ENCODE measurements at regions not wholly inside any gene's neighbourhood (a gene's known extent, or its start where the extent isn't known, plus 50 kb on each side); places are given as distances from the start of the nearest gene placed in this dataset.

DNA sequence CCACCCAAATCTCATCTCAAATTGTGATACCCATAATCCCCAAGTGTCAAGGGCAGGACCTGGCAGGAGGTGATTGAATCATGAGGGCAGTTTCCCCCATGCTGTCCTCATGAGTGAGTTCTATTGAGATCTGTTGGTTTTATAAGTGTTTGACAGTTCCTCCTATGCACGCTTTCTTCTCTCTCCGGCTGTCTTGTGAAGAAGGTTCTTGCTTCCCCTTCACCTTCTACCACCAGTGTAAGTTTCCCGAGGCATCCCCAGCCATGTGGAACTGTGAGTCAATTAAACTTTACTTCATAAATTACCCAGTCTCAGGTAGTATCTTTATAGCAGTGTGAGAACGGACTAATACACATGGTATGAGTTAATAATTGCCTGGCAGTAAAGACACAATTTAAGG is 581.7 kb upstream of the AMOT start:
- Histone ChIP-seq H3K4me2 (ENCODE audit: low read length) (no peak overlapping the region), H3K9me3 (ENCODE audit: low read length) (no peaks in the 10 kb centered on the region), H2AFZ (ENCODE audit: low read depth, low read length) (no peak overlapping the region), H3K9ac (ENCODE audit: low read length) (no peak overlapping the region), H3F3A (ENCODE audit: insufficient read depth, low read length, poor library complexity, severe bottlenecking) (no peaks in the 10 kb centered on the region), H4K20me1 (ENCODE audit: insufficient read depth) (no peaks in the 10 kb centered on the region), H3K27me3 (ENCODE audit: insufficient read depth, low read depth, low read length) (no peaks in the 10 kb centered on the region), H3K79me2 (replicated peaks; ENCODE audit: insufficient read depth, low read length) (no peaks in the 10 kb centered on the region), H3K27ac (ENCODE audit: low read length) (no peak overlapping the region), H3K4me3 (ENCODE audit: low read length) (no peak overlapping the region), H3K9me2 (ENCODE audit: insufficient read depth, low read length) (no peaks in the 10 kb centered on the region), H3K36me3 (ENCODE audit: insufficient read depth, low read length) (no peaks in the 10 kb centered on the region)
- TF ChIP-seq EZH2 (IDR thresholded peaks at IDR 0.05; ENCODE audit: borderline replicate concordance, insufficient read depth, low read length, poor library complexity, severe bottlenecking) (no peak), POLR2AphosphoS5 (IDR thresholded peaks at IDR 0.05) (no peak)

DNA sequence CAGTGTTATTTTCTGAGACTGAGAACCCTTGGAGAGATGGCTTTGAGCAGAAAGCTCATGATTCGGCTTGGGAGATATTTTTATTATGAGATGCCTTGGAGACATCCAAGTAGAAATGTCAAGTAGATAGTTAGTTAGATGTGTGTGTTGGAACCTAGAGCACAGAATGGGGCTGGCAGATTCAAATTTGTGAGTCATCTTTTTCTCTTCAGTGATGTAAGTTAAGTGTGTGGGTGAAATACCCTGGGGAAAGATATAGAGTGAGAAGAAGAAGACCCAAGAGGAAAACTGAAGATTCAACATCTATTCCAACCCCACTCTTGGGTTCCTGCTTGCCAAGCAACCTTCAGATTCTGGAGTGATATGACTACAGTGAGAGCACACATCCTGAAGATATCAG is 580.8 kb upstream of the AMOT start:
- H3K27ac ChIP-seq (ENCODE audit: low read length) = no peak overlapping the region
- H3K4me3 ChIP-seq (ENCODE audit: low read length) = no peak overlapping the region
- no peak overlapping the region for H3K4me2 ChIP-seq (ENCODE audit: low read length)
- H3K9ac ChIP-seq (ENCODE audit: low read length) = no peak overlapping the region
- TF ChIP-seq RAD21 (conservative IDR thresholded peaks at IDR 0.05) = no peak
- no peak for TF ChIP-seq EZH2 (IDR thresholded peaks at IDR 0.05; ENCODE audit: borderline replicate concordance, insufficient read depth, low read length, poor library complexity, severe bottlenecking)
- TF ChIP-seq, protein P1, sequence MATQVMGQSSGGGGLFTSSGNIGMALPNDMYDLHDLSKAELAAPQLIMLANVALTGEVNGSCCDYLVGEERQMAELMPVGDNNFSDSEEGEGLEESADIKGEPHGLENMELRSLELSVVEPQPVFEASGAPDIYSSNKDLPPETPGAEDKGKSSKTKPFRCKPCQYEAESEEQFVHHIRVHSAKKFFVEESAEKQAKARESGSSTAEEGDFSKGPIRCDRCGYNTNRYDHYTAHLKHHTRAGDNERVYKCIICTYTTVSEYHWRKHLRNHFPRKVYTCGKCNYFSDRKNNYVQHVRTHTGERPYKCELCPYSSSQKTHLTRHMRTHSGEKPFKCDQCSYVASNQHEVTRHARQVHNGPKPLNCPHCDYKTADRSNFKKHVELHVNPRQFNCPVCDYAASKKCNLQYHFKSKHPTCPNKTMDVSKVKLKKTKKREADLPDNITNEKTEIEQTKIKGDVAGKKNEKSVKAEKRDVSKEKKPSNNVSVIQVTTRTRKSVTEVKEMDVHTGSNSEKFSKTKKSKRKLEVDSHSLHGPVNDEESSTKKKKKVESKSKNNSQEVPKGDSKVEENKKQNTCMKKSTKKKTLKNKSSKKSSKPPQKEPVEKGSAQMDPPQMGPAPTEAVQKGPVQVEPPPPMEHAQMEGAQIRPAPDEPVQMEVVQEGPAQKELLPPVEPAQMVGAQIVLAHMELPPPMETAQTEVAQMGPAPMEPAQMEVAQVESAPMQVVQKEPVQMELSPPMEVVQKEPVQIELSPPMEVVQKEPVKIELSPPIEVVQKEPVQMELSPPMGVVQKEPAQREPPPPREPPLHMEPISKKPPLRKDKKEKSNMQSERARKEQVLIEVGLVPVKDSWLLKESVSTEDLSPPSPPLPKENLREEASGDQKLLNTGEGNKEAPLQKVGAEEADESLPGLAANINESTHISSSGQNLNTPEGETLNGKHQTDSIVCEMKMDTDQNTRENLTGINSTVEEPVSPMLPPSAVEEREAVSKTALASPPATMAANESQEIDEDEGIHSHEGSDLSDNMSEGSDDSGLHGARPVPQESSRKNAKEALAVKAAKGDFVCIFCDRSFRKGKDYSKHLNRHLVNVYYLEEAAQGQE (IDR thresholded peaks at IDR 0.05; ENCODE audit: borderline replicate concordance) = no peak
- TF ChIP-seq, protein P2, sequence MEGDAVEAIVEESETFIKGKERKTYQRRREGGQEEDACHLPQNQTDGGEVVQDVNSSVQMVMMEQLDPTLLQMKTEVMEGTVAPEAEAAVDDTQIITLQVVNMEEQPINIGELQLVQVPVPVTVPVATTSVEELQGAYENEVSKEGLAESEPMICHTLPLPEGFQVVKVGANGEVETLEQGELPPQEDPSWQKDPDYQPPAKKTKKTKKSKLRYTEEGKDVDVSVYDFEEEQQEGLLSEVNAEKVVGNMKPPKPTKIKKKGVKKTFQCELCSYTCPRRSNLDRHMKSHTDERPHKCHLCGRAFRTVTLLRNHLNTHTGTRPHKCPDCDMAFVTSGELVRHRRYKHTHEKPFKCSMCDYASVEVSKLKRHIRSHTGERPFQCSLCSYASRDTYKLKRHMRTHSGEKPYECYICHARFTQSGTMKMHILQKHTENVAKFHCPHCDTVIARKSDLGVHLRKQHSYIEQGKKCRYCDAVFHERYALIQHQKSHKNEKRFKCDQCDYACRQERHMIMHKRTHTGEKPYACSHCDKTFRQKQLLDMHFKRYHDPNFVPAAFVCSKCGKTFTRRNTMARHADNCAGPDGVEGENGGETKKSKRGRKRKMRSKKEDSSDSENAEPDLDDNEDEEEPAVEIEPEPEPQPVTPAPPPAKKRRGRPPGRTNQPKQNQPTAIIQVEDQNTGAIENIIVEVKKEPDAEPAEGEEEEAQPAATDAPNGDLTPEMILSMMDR (IDR thresholded peaks at IDR 0.05; ENCODE audit: poor library complexity, severe bottlenecking) = no peak
- TF ChIP-seq TAF1 (IDR thresholded peaks at IDR 0.05; ENCODE audit: low read depth) = no peak
- no peak for TF ChIP-seq POLR2AphosphoS5 (IDR thresholded peaks at IDR 0.05)
- TF ChIP-seq EP300 (conservative IDR thresholded peaks at IDR 0.05; ENCODE audit: poor library complexity, severe bottlenecking) = no peak
- TF ChIP-seq MXI1 (conservative IDR thresholded peaks at IDR 0.05; ENCODE audit: poor library complexity, severe bottlenecking) = no peak
- H4K20me1 ChIP-seq (ENCODE audit: insufficient read depth) = no peaks in the 10 kb centered on the region
- no peaks in the 10 kb centered on the region for H3K27me3 ChIP-seq (ENCODE audit: insufficient read depth, low read depth, low read length)
- no peaks in the 10 kb centered on the region for H3K9me2 ChIP-seq (ENCODE audit: insufficient read depth, low read length)
- H2AFZ ChIP-seq (ENCODE audit: low read depth, low read length) = no peak overlapping the region
- no peaks in the 10 kb centered on the region for H3K36me3 ChIP-seq (ENCODE audit: insufficient read depth, low read length)
- no peaks in the 10 kb centered on the region for H3K79me2 ChIP-seq (replicated peaks; ENCODE audit: insufficient read depth, low read length)
- no peaks in the 10 kb centered on the region for H3F3A ChIP-seq (ENCODE audit: insufficient read depth, low read length, poor library complexity, severe bottlenecking)
- H3K9me3 ChIP-seq (ENCODE audit: low read length) = no peaks in the 10 kb centered on the region

DNA sequence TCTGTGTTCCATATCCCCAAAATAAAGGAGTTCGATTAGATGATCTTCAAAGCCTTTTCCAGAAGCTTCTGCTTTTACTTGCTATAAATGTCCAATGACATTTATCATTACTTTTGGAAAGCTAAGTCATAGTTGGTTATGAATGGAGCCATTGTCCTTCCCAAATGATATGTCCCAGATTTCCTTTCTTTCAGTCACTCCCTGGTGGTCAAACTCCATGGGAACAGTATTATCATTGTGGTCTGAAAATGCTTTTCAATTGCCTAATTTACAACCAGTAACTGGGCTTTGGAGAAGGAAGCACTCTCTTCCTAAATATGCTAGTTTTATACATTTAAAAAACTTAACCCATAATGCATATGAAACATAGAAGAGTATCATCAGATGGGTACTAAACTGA is 571.5 kb upstream of the AMOT start:
- H4K20me1 ChIP-seq (ENCODE audit: insufficient read depth) = no peaks in the 10 kb centered on the region
- H3K9me2 ChIP-seq (ENCODE audit: insufficient read depth, low read length) = no peaks in the 10 kb centered on the region
- TF ChIP-seq RAD21 (conservative IDR thresholded peaks at IDR 0.05) (no peak), MXI1 (conservative IDR thresholded peaks at IDR 0.05; ENCODE audit: poor library complexity, severe bottlenecking) (no peak), SMC3 (conservative IDR thresholded peaks at IDR 0.05; ENCODE audit: poor library complexity) (no peak), EP300 (conservative IDR thresholded peaks at IDR 0.05; ENCODE audit: poor library complexity, severe bottlenecking) (no peak), POLR2AphosphoS5 (IDR thresholded peaks at IDR 0.05) (no peak), EZH2 (IDR thresholded peaks at IDR 0.05; ENCODE audit: borderline replicate concordance, insufficient read depth, low read length, poor library complexity, severe bottlenecking) (no peak), TAF1 (IDR thresholded peaks at IDR 0.05; ENCODE audit: low read depth) (no peak)
- TF ChIP-seq, protein P2 (IDR thresholded peaks at IDR 0.05; ENCODE audit: poor library complexity, severe bottlenecking) = no peak
- TF ChIP-seq, protein P1 (IDR thresholded peaks at IDR 0.05; ENCODE audit: borderline replicate concordance) = no peak
- no peak overlapping the region for H3K4me3 ChIP-seq (ENCODE audit: low read length)
- no peak overlapping the region for H3K4me2 ChIP-seq (ENCODE audit: low read length)
- no peak overlapping the region for H3K27ac ChIP-seq (ENCODE audit: low read length)
- H3K27me3 ChIP-seq (ENCODE audit: insufficient read depth, low read depth, low read length) = no peaks in the 10 kb centered on the region
- H2AFZ ChIP-seq (ENCODE audit: low read depth, low read length) = no peak overlapping the region
- H3K79me2 ChIP-seq (replicated peaks; ENCODE audit: insufficient read depth, low read length) = no peaks in the 10 kb centered on the region
- no peaks in the 10 kb centered on the region for H3F3A ChIP-seq (ENCODE audit: insufficient read depth, low read length, poor library complexity, severe bottlenecking)
- no peak overlapping the region for H3K9ac ChIP-seq (ENCODE audit: low read length)
- H3K36me3 ChIP-seq (ENCODE audit: insufficient read depth, low read length) = no peaks in the 10 kb centered on the region
- H3K9me3 ChIP-seq (ENCODE audit: low read length) = no peaks in the 10 kb centered on the region
